Effector memory CD4-positive, alpha-beta T cell (primary cell): ENCODE measurements at regions not wholly inside any gene's neighbourhood (a gene's known extent, or its start where the extent isn't known, plus 50 kb on each side); places are given as distances from the start of the nearest gene placed in this dataset.

Source experiments
- DNase-seq, 3 donors: peaks; one replicate each; pipeline ENCODE4 v3.0.0-alpha.2; 2020
- H3K27ac ChIP-seq: 2 replicates; pipeline ENCODE4 v1.7.0; 2013; ENCODE audit warnings: mild to moderate bottlenecking, low read length, moderate library complexity; ENCODE audit not compliant: insufficient read depth, poor library complexity, severe bottlenecking
- H3K27me3 ChIP-seq: replicated peaks from 2 replicates; pipeline ENCODE4 v1.7.0; 2013; ENCODE audit warnings: mild to moderate bottlenecking, low read length; ENCODE audit not compliant: insufficient read depth, control insufficient read depth, poor library complexity, severe bottlenecking
- H3K36me3 ChIP-seq: 2 replicates; pipeline ENCODE4 v1.7.0; 2013; ENCODE audit warnings: mild to moderate bottlenecking, low read length, moderate library complexity; ENCODE audit not compliant: control insufficient read depth, insufficient read depth
- H3K4me1 ChIP-seq: 2 replicates; pipeline ENCODE4 v1.7.0; 2013; ENCODE audit warnings: low read length, mild to moderate bottlenecking; ENCODE audit not compliant: control insufficient read depth, insufficient read depth, poor library complexity, severe bottlenecking
- H3K4me3 ChIP-seq: 2 replicates; pipeline ENCODE4 v1.7.0; 2013; ENCODE audit warnings: low read length, low read depth, mild to moderate bottlenecking; ENCODE audit not compliant: insufficient read depth, poor library complexity, severe bottlenecking
- H3K9me3 ChIP-seq: 2 replicates; pipeline ENCODE4 v1.7.0; 2013; ENCODE audit warnings: mild to moderate bottlenecking, low read length, moderate library complexity; ENCODE audit not compliant: control insufficient read depth

GRCh38 chr5:159419576-159419975, 89.3 kb upstream of the IL12B start:
- DNase-seq = no peak
- Histone ChIP-seq H3K4me3 (no peak overlapping the region), H3K4me1 (no peaks in the 10 kb centered on the region), H3K9me3 (no peaks in the 10 kb centered on the region), H3K27me3 (no peaks in the 10 kb centered on the region), H3K27ac (no peak overlapping the region), H3K36me3 (no peaks in the 10 kb centered on the region)

GRCh38 chr5:159420940-159421339, 90.7 kb upstream of the IL12B start:
- no peak for DNase-seq
- Histone ChIP-seq H3K9me3 (no peaks in the 10 kb centered on the region), H3K27ac (no peak overlapping the region), H3K4me1 (no peaks in the 10 kb centered on the region), H3K36me3 (no peaks in the 10 kb centered on the region), H3K4me3 (no peak overlapping the region), H3K27me3 (no peaks in the 10 kb centered on the region)

- Histone ChIP-seq H3K4me1 (no peaks in the 10 kb centered on the region), H3K27ac (no peak overlapping the region), H3K9me3 (no peaks in the 10 kb centered on the region), H3K36me3 (no peaks in the 10 kb centered on the region), H3K4me3 (no peak overlapping the region), H3K27me3 (no peaks in the 10 kb centered on the region)
- DNase-seq = no peak
These were observed 92.1 kb upstream of the IL12B start for GRCh38 chr5:159422361-159422760.

- Histone ChIP-seq H3K4me1 (no peaks in the 10 kb centered on the region), H3K27ac (no peak overlapping the region), H3K4me3 (no peak overlapping the region), H3K27me3 (no peaks in the 10 kb centered on the region), H3K36me3 (no peaks in the 10 kb centered on the region), H3K9me3 (no peaks in the 10 kb centered on the region)
- DNase-seq = no peak
These were observed 92.6 kb upstream of the IL12B start for GRCh38 chr5:159422910-159423309.

- DNase-seq = no peak
- Histone ChIP-seq H3K4me1 (no peaks in the 10 kb centered on the region), H3K27me3 (no peaks in the 10 kb centered on the region)
These were observed 93.8 kb upstream of the IL12B start for GRCh38 chr5:159424123-159424522.

GRCh38 chr5:159426694-159427093, 96.4 kb upstream of the IL12B start:
- H3K9me3 ChIP-seq = no peaks in the 10 kb centered on the region
- no peaks in the 10 kb centered on the region for H3K4me1 ChIP-seq
- no peak overlapping the region for H3K27ac ChIP-seq
- DNase-seq = no peak
- H3K4me3 ChIP-seq = no peak overlapping the region
- H3K27me3 ChIP-seq = no peaks in the 10 kb centered on the region
- no peaks in the 10 kb centered on the region for H3K36me3 ChIP-seq

More at GRCh38 chr5:159424123-159424522, 93.8 kb upstream of the IL12B start:
- no peak overlapping the region for H3K27ac ChIP-seq
- no peaks in the 10 kb centered on the region for H3K36me3 ChIP-seq
- H3K9me3 ChIP-seq = no peaks in the 10 kb centered on the region
- no peak overlapping the region for H3K4me3 ChIP-seq

GRCh38 chr5:159427180-159428012, 97.1 kb upstream of the IL12B start:
- no peak for DNase-seq
- H3K27ac ChIP-seq = no peak overlapping the region

GRCh38 chr5:159430361-159431012, 100.2 kb upstream of the IL12B start:
- no peaks in the 10 kb centered on the region for H3K27me3 ChIP-seq
- no peak overlapping the region for H3K27ac ChIP-seq
- DNase-seq = no peak
- H3K4me3 ChIP-seq = no peak overlapping the region
- H3K36me3 ChIP-seq = no peaks in the 10 kb centered on the region
- no peaks in the 10 kb centered on the region for H3K9me3 ChIP-seq
- H3K4me1 ChIP-seq = no peaks in the 10 kb centered on the region

More at GRCh38 chr5:159427180-159428012, 97.1 kb upstream of the IL12B start:
- no peaks in the 10 kb centered on the region for H3K9me3 ChIP-seq
- H3K4me1 ChIP-seq = no peaks in the 10 kb centered on the region
- H3K27me3 ChIP-seq = no peaks in the 10 kb centered on the region
- H3K4me3 ChIP-seq = no peak overlapping the region
- no peaks in the 10 kb centered on the region for H3K36me3 ChIP-seq

- no peak for DNase-seq
- no peaks in the 10 kb centered on the region for H3K27me3 ChIP-seq
- no peaks in the 10 kb centered on the region for H3K4me1 ChIP-seq
- H3K9me3 ChIP-seq = no peaks in the 10 kb centered on the region
- H3K27ac ChIP-seq = no peak overlapping the region
- H3K4me3 ChIP-seq = no peak overlapping the region
- H3K36me3 ChIP-seq = no peaks in the 10 kb centered on the region
These were observed 105.6 kb upstream of the IL12B start for GRCh38 chr5:159435855-159436254.

- H3K4me1 ChIP-seq = no peaks in the 10 kb centered on the region
These were observed 107.8 kb upstream of the IL12B start for GRCh38 chr5:159438092-159438491.

More at GRCh38 chr5:159438092-159438491, 107.8 kb upstream of the IL12B start:
- H3K27ac ChIP-seq = no peak overlapping the region
- H3K4me3 ChIP-seq = no peak overlapping the region
- H3K27me3 ChIP-seq = no peaks in the 10 kb centered on the region
- H3K9me3 ChIP-seq = no peaks in the 10 kb centered on the region
- DNase-seq = no peak
- H3K36me3 ChIP-seq = no peaks in the 10 kb centered on the region
